MM.1S (cell line): ENCODE measurements at regions not wholly inside any gene's neighbourhood (a gene's known extent, or its start where the extent isn't known, plus 50 kb on each side); places are given as distances from the start of the nearest gene placed in this dataset.

Experiments
- DNase-seq: peaks from one replicate; pipeline ENCODE4 v3.0.0-alpha.2; 2015
- H2AFZ ChIP-seq: fragments of 300-600 bp; sonication (generic); 2 replicates; pipeline ENCODE4 v1.6.0; 2016; ENCODE audit warnings: antibody characterized with exemption, low read length
- H3F3A ChIP-seq: fragments of 300-600 bp; sonication (generic); 2 replicates; pipeline ENCODE4 v1.6.1; 2016; ENCODE audit warnings: mild to moderate bottlenecking, antibody characterized with exemption, low read length, moderate library complexity, mixed read lengths; ENCODE audit not compliant: insufficient read depth
- H3K27ac ChIP-seq: fragments of 300-600 bp; sonication (generic); 2 replicates; pipeline ENCODE4 v1.5.1; 2016; ENCODE audit warnings: mild to moderate bottlenecking, low read length
- H3K27me3 ChIP-seq: fragments of 300-600 bp; sonication (generic); replicated peaks from 2 replicates; pipeline ENCODE4 v1.6.0; 2016; ENCODE audit warnings: low read length; ENCODE audit not compliant: insufficient read depth
- H3K36me3 ChIP-seq: fragments of 300-600 bp; sonication (generic); replicated peaks from 2 replicates; pipeline ENCODE4 v1.6.1; 2016; ENCODE audit warnings: mild to moderate bottlenecking, low read length, mixed read lengths; ENCODE audit not compliant: insufficient read depth
- H3K4me1 ChIP-seq: fragments of 300-600 bp; sonication (generic); 2 replicates; pipeline ENCODE4 v1.6.1; 2016; ENCODE audit warnings: low read length, mixed read lengths
- H3K4me2 ChIP-seq: fragments of 300-600 bp; sonication (generic); 2 replicates; pipeline ENCODE4 v1.6.0; 2016; ENCODE audit warnings: low read depth, low read length
- H3K4me3 ChIP-seq: fragments of 300-600 bp; sonication (generic); 2 replicates; pipeline ENCODE4 v1.5.1; 2016; ENCODE audit warnings: low read length, mixed read lengths
- H3K79me2 ChIP-seq: fragments of 300-600 bp; sonication (generic); 2 replicates; pipeline ENCODE4 v1.6.1; 2016; ENCODE audit warnings: mixed run types, low read length, mixed read lengths
- H3K9ac ChIP-seq: fragments of 300-600 bp; sonication (generic); 2 replicates; pipeline ENCODE4 v1.6.1; 2016; ENCODE audit warnings: low read length, mixed read lengths
- H3K9me2 ChIP-seq: fragments of 300-600 bp; sonication (generic); replicated peaks from 2 replicates; pipeline ENCODE4 v1.6.1; 2016; ENCODE audit warnings: mild to moderate bottlenecking, low read length, mixed read lengths; ENCODE audit not compliant: insufficient read depth
- H3K9me3 ChIP-seq: fragments of 300-600 bp; sonication (generic); replicated peaks from 2 replicates; pipeline ENCODE4 v1.6.1; 2016; ENCODE audit warnings: mild to moderate bottlenecking, low read length, mixed read lengths; ENCODE audit not compliant: insufficient read depth
- H4K20me1 ChIP-seq: fragments of 300-600 bp; sonication (generic); 2 replicates; pipeline ENCODE4 v1.6.1; 2016; ENCODE audit warnings: mild to moderate bottlenecking, low read length, moderate library complexity, mixed read lengths; ENCODE audit not compliant: insufficient read depth
- CTCF ChIP-seq: fragments of 300-600 bp; sonication (generic); IDR thresholded peaks from 2 replicates; pipeline ENCODE4 v1.5.1; 2016; ENCODE audit warnings: antibody characterized with exemption, low read length, mixed read lengths
- EZH2 ChIP-seq: fragments of 300-600 bp; sonication (generic); optimal IDR thresholded peaks from 2 replicates; pipeline ENCODE3; 2017; ENCODE audit warnings: low read depth, mild to moderate bottlenecking, antibody characterized with exemption, low read length, mixed read lengths
- EZH2phosphoT487 ChIP-seq: fragments of 300-600 bp; sonication (generic); IDR thresholded peaks from 2 replicates; pipeline ENCODE4 v1.6.1; 2018; ENCODE audit warnings: antibody characterized with exemption, low read length

- Histone ChIP-seq H3K9ac (no peak overlapping the region), H3K4me2 (no peak overlapping the region), H2AFZ (no peak overlapping the region), H3F3A (0 out of 2 replicates have a peak, but pooled peaks cover 7% of the 10 kb centered on the region), H3K4me1 (peaks cover 10% of the 10 kb centered on the region), H3K36me3 (no peaks in the 10 kb centered on the region), H3K9me2 (no peaks in the 10 kb centered on the region), H3K27ac (no peak overlapping the region), H3K4me3 (no peak overlapping the region), H4K20me1 (no peaks in the 10 kb centered on the region), H3K27me3 (no peaks in the 10 kb centered on the region), H3K9me3 (no peaks in the 10 kb centered on the region), H3K79me2 (no peaks in the 10 kb centered on the region)
- no peak for DNase-seq
- TF ChIP-seq CTCF (no peak), EZH2 (no peak), EZH2phosphoT487 (no peak)
Observed at GRCh38 chr10:6979371-6979770, 399.3 kb upstream of the PRKCQ start.

GRCh38 chr10:6978187-6978627, 398.1 kb upstream of the PRKCQ start:
- no peaks in the 10 kb centered on the region for H3K9me2 ChIP-seq
- no peak for TF ChIP-seq EZH2phosphoT487
- no peak for TF ChIP-seq EZH2
- TF ChIP-seq CTCF, result 0 out of 2 replicates have a peak, but pooled peaks have one; percentile 3
- no peak overlapping the region for H2AFZ ChIP-seq
- H3K27me3 ChIP-seq, result no peaks in the 10 kb centered on the region
- no peaks in the 10 kb centered on the region for H3K79me2 ChIP-seq
- H3K36me3 ChIP-seq, result no peaks in the 10 kb centered on the region
- H3F3A ChIP-seq, result 0 out of 2 replicates have a peak, but pooled peaks cover 7% of the 10 kb centered on the region
- DNase-seq, result no peak
- peaks cover 10% of the 10 kb centered on the region for H3K4me1 ChIP-seq
- no peak overlapping the region for H3K4me2 ChIP-seq
- no peaks in the 10 kb centered on the region for H3K9me3 ChIP-seq
- no peak overlapping the region for H3K4me3 ChIP-seq
- no peak overlapping the region for H3K9ac ChIP-seq
- no peaks in the 10 kb centered on the region for H4K20me1 ChIP-seq
- H3K27ac ChIP-seq, result no peak overlapping the region

DNA sequence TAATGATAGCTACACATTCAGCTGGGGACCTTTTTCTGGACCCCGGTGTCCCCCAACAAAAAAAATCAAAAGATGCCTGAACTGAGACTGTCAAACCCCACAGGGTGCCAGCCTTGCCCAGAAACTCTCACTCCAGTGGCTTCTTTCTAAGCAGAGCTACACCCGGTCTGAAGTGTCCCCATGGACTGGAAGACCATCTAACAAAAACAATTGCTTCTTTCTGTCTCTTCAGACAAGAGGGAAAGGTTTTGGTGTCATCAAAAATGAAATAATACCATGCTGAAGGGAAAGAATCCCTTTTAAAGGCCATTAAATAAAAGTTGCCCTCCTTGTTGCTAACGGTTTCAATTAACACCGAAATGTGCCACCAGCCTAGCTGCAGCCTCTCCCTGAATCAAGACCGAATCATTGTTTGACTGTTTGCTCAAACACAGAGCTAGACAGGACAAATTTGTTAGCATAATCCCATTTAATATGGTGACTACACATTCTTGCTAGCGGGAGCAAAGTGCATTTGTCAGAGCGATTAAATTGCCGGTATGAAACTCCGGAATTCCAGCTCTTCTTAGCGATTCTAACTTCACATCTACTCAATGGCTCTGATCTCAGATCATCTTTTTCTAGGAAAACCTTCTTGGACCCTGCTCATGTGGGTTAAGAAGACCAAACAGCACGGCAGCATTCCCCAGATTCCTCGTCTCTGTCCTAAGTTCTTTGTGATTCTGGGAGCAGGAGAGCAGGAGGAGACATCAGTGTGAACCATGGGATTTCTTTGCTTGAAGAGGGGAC, 397.5 kb upstream of the PRKCQ start:
- no peak overlapping the region for H3K27ac ChIP-seq
- TF ChIP-seq EZH2 (no peak), EZH2phosphoT487 (no peak), CTCF (no peak)
- H2AFZ ChIP-seq, result no peak overlapping the region
- H3K9me2 ChIP-seq, result no peaks in the 10 kb centered on the region
- H3K4me2 ChIP-seq, result no peak overlapping the region
- no peak overlapping the region for H3K4me3 ChIP-seq
- 0 out of 2 replicates have a peak, but pooled peaks cover 7% of the 10 kb centered on the region for H3F3A ChIP-seq
- no peak for DNase-seq
- no peaks in the 10 kb centered on the region for H3K79me2 ChIP-seq
- no peaks in the 10 kb centered on the region for H4K20me1 ChIP-seq
- H3K9me3 ChIP-seq, result no peaks in the 10 kb centered on the region
- no peaks in the 10 kb centered on the region for H3K36me3 ChIP-seq
- peaks cover 10% of the 10 kb centered on the region for H3K4me1 ChIP-seq
- H3K27me3 ChIP-seq, result no peaks in the 10 kb centered on the region
- no peak overlapping the region for H3K9ac ChIP-seq
